Lung (tissue), 12 donors: ENCODE measurements at regions not wholly inside any gene's neighbourhood (a gene's known extent, or its start where the extent isn't known, plus 50 kb on each side); places are given as distances from the start of the nearest gene placed in this dataset. TPM values are rescaled to one million over a fixed set of nuclear protein-coding genes. Genes with fewer than 3 reads are reported as not detected.

ENCODE experiments used
- ATAC-seq: fragments of 200-7000 bp; cut with Tn5 transposase; one replicate; pipeline ENCODE4 v1.9.1; 2020; ENCODE audit warnings: moderate number of reproducible peaks; ENCODE audit not compliant: insufficient read depth, low FRiP score
- DNase-seq, 3 donors: peaks; one replicate each; pipeline ENCODE4 v3.0.0-alpha.2; 2013 to 2017
- H3K27ac ChIP-seq, 2 donors: one replicate each; pipeline ENCODE4 v1.5.1; 2013; ENCODE audit warnings: mild to moderate bottlenecking in 2 of 2, moderate library complexity in 2 of 2, control low read depth in 1 of 2, inconsistent platforms in 1 of 2, low read depth in 1 of 2, low read length in 1 of 2
- H3K27me3 ChIP-seq, 3 donors: one replicate each; pipeline ENCODE4 v1.5.1; 2013; ENCODE audit warnings: low read length in 2 of 3; ENCODE audit not compliant: control insufficient read depth in 3 of 3, insufficient read depth in 3 of 3
- H3K36me3 ChIP-seq, 4 donors: one replicate each; pipeline ENCODE4 v1.5.1; 2013; ENCODE audit warnings: low read length in 4 of 4, mild to moderate bottlenecking in 1 of 4, moderate library complexity in 1 of 4; ENCODE audit not compliant: control insufficient read depth in 4 of 4, insufficient read depth in 4 of 4
- H3K4me1 ChIP-seq, 5 donors: one replicate each; pipeline ENCODE4 v1.5.1; 2013; ENCODE audit warnings: low read length in 5 of 5, mild to moderate bottlenecking in 2 of 5, moderate library complexity in 1 of 5; ENCODE audit not compliant: control insufficient read depth in 5 of 5, insufficient read depth in 5 of 5
- H3K4me3 ChIP-seq: one replicate; pipeline ENCODE4 v1.5.1; 2013; ENCODE audit warnings: mild to moderate bottlenecking, control low read depth, moderate library complexity
- H3K9ac ChIP-seq, 2 donors: one replicate each; pipeline ENCODE4 v1.5.1; 2013; ENCODE audit warnings: low read length in 2 of 2, control low read depth in 1 of 2; ENCODE audit not compliant: insufficient read depth in 1 of 2
- H3K9me3 ChIP-seq, 4 donors: one replicate each; pipeline ENCODE4 v1.5.1; 2013; ENCODE audit warnings: low read length in 3 of 4, mild to moderate bottlenecking in 1 of 4, moderate library complexity in 1 of 4; ENCODE audit not compliant: control insufficient read depth in 4 of 4, insufficient read depth in 3 of 4
- CTCF ChIP-seq: IDR thresholded peaks from 2 replicates; pipeline ENCODE4 v1.5.1; 2012; ENCODE audit warnings: mild to moderate bottlenecking; ENCODE audit errors: control extremely low read depth, extremely low read depth
- WGBS, 2 donors: extraction: QIAGEN DNeasy Blood & Tissue Kit; methylation state at CpG; one replicate each; pipeline ENCODE4 v1.1.7; 2013; 5-methylcytosine and 5-hydroxymethylcytosine counted together
- small RNA-seq: library from RNA; depleted of rRNA; stranded (forward); fragments of <200 nt; gene quantifications from one replicate; pipeline ENCODE3, GENCODE V24; 2014; ENCODE audit warnings: low replicate concordance
- donor health status: control.
- donor health status: control.
- donor health status: Bipolar disorder and iron deficiency.
- donor health status: healthy.
- donor health status: DM: yes; HTN: yes; CAD: no.

GRCh38 chr7:115070311-115070710, 148.4 kb downstream of the MDFIC start:
- Histone ChIP-seq H3K36me3 (no peaks in the 10 kb centered on the region), H3K9ac (no peak overlapping the region), H3K27ac (no peak overlapping the region), H3K4me3 (no peak overlapping the region), H3K9me3 (no peaks in the 10 kb centered on the region), H3K27me3 (no peaks in the 10 kb centered on the region), H3K4me1 (no peaks in the 10 kb centered on the region)
- no peak for TF ChIP-seq CTCF
- ATAC-seq (no peak), DNase-seq (no peak)
- WGBS, 2 donors = 50 to 80% methylated on average over 1 of the region's 1 CpG

Small RNAs in the stretch of these regions (small RNA-seq; reads per million reads assigned to genes)
- not detected for gene RF00019
- not detected for gene SNORA25B
